Endothelial cell of umbilical vein (primary cell): ENCODE measurements at regions not wholly inside any gene's neighbourhood (a gene's known extent, or its start where the extent isn't known, plus 50 kb on each side); places are given as distances from the start of the nearest gene placed in this dataset.

Experiments used
- BruUV-seq: library from RNA; stranded (reverse); fragments of 400-500 nt; replicated peaks from 2 replicates; lab custom pipeline; 2021; lab: Mats Ljungman, UMichigan
- CTCF ChIA-PET: fragments of 300-600, 350-600 bp; sonication (Branson Sonifier 250); formaldehyde crosslinking; loops from one replicate; lab custom pipeline; 2021; ENCODE audit warnings: antibody characterized with exemption, inconsistent platforms; lab: Charles Lee
- POLR2A ChIA-PET: fragments of 300-600, 350-600 bp; sonication (Branson Sonifier 250); formaldehyde crosslinking; loops from one replicate; lab custom pipeline; 2021; ENCODE audit warnings: antibody characterized with exemption, inconsistent platforms; lab: Charles Lee
- DNase-seq: peaks from one replicate; pipeline ENCODE4 v3.0.0-alpha.2; 2011; ENCODE audit warnings: low read depth, low spot score
- FAIRE-seq: peaks from 2 replicates; lab custom pipeline; 2011; peaks lifted over from hg19 to GRCh38; lab: Jason Lieb, UNC
- H2AFZ ChIP-seq: 2 replicates; pipeline ENCODE4 v1.6.0; 2012; ENCODE audit warnings: low read depth, low read length, control low read depth, inconsistent platforms
- H3K27ac ChIP-seq: 2 replicates; pipeline ENCODE4 v1.5.1; 2011; ENCODE audit warnings: low read depth, mild to moderate bottlenecking, control low read depth, low read length, moderate library complexity; ENCODE audit not compliant: insufficient read depth
- H3K27me3 ChIP-seq, 2 experiments: 2 replicates each; pipeline versions ENCODE4 v1.6.0 to v1.6.1; 2011; ENCODE audit warnings: low read length in 2 of 2, mixed read lengths in 1 of 2; ENCODE audit not compliant: control insufficient read depth in 2 of 2, insufficient read depth in 2 of 2
- H3K36me3 ChIP-seq, 2 experiments: 2 replicates in 1 of 2; 3 replicates in 1 of 2; pipeline ENCODE4 v1.5.1; 2011; ENCODE audit warnings: low read length in 2 of 2, mild to moderate bottlenecking in 1 of 2, moderate library complexity in 1 of 2; ENCODE audit not compliant: control insufficient read depth in 2 of 2, insufficient read depth in 2 of 2; ENCODE audit errors: extremely low read depth in 1 of 2
- H3K4me1 ChIP-seq: 3 replicates; pipeline ENCODE4 v1.5.1; 2011; ENCODE audit warnings: mild to moderate bottlenecking, low read length; ENCODE audit not compliant: control insufficient read depth, insufficient read depth; ENCODE audit errors: extremely low read depth
- H3K4me2 ChIP-seq: 2 replicates; pipeline ENCODE4 v1.6.1; 2011; ENCODE audit warnings: low read length, control low read depth, mixed read lengths; ENCODE audit not compliant: insufficient read depth
- H3K4me3 ChIP-seq, 3 experiments: fragments of 200-600 bp in 1 of 3; sonication (generic), shearing (Covaris generic) in 1 of 3; replicated peaks in 1 of 3; 2 replicates each; pipeline ENCODE4 v1.5.1; 2011 to 2016; ENCODE audit warnings: control low read depth in 3 of 3, low read length in 3 of 3, mild to moderate bottlenecking in 2 of 3, inconsistent platforms in 1 of 3, low read depth in 1 of 3, moderate library complexity in 1 of 3; ENCODE audit not compliant: insufficient read depth in 1 of 3
- H3K79me2 ChIP-seq: 2 replicates; pipeline ENCODE4 v1.6.0; 2012; ENCODE audit warnings: low read length, inconsistent platforms; ENCODE audit not compliant: control insufficient read depth, insufficient read depth
- H3K9ac ChIP-seq: replicated peaks from 2 replicates; pipeline ENCODE3; 2011; ENCODE audit warnings: low read length, control low read depth; ENCODE audit not compliant: insufficient read depth; ENCODE audit errors: extremely low read depth
- H3K9me1 ChIP-seq: replicated peaks from 3 replicates; pipeline ENCODE4 v1.6.0; 2011; ENCODE audit warnings: mild to moderate bottlenecking, low read length; ENCODE audit not compliant: control insufficient read depth, insufficient read depth; ENCODE audit errors: extremely low read depth
- H3K9me3 ChIP-seq: replicated peaks from 2 replicates; pipeline ENCODE4 v1.5.1; 2012; ENCODE audit warnings: low read length, inconsistent platforms; ENCODE audit not compliant: control insufficient read depth, insufficient read depth
- H4K20me1 ChIP-seq: replicated peaks from 2 replicates; pipeline ENCODE3; 2011; ENCODE audit warnings: mild to moderate bottlenecking, low read length; ENCODE audit not compliant: control insufficient read depth, insufficient read depth; ENCODE audit errors: extremely low read depth
- EZH2 ChIP-seq: IDR thresholded peaks from 2 replicates; pipeline ENCODE4 v1.6.1; 2012; ENCODE audit warnings: borderline replicate concordance, low read depth, mild to moderate bottlenecking, moderate library complexity, low read length, inconsistent platforms; ENCODE audit not compliant: severe bottlenecking
- FOS ChIP-seq: IDR thresholded peaks from 2 replicates; pipeline ENCODE4 v1.6.1; 2011; ENCODE audit warnings: mild to moderate bottlenecking, low read length, moderate library complexity, borderline replicate concordance; ENCODE audit not compliant: insufficient read depth
- GATA2 ChIP-seq: IDR thresholded peaks from 2 replicates; pipeline ENCODE4 v1.7.0; 2011; ENCODE audit warnings: low read depth, mild to moderate bottlenecking, moderate library complexity, mixed read lengths, low read length; ENCODE audit not compliant: insufficient read length, insufficient read depth
- JUN ChIP-seq: IDR thresholded peaks from 2 replicates; pipeline ENCODE4 v1.6.1; 2011; ENCODE audit warnings: borderline replicate concordance, low read depth; ENCODE audit not compliant: insufficient read length, insufficient read depth
- MYC ChIP-seq: IDR thresholded peaks from one replicate; pipeline ENCODE4 v1.6.1; 2011; ENCODE audit warnings: mild to moderate bottlenecking, low read depth, low read length
- POLR2A ChIP-seq: IDR thresholded peaks from 2 replicates; pipeline ENCODE4 v1.6.1; 2012; ENCODE audit warnings: low read depth, mild to moderate bottlenecking, control low read depth, low read length
- POLR2AphosphoS5 ChIP-seq: IDR thresholded peaks from 2 replicates; pipeline ENCODE4 v1.6.1; 2012; ENCODE audit warnings: low read depth, mild to moderate bottlenecking, control low read depth, low read length, moderate library complexity; ENCODE audit not compliant: insufficient read depth
- dilution Hi-C: fragments of 300-500 bp; cut with MboI; formaldehyde crosslinking; loops from one replicate; pipeline ENCODE4 v1.15.0; 2019; ENCODE audit warnings: low sequenced_read_pairs; ENCODE audit not compliant: extremely low pct_ligation_motif_present
- intact Hi-C: fragments of 100-400 bp; cut with micrococcal nuclease; formaldehyde crosslinking; loops from one replicate; pipeline ENCODE4 v1.10.0; 2022
- TF ChIP-seq, protein P1 (sequence below): IDR thresholded peaks from 2 replicates; pipeline ENCODE4 v1.6.1; 2011; ENCODE audit not compliant: insufficient read depth, insufficient read length
- TF ChIP-seq, protein P2 (sequence below), 2 donors: IDR thresholded peaks; 1 replicate in 1 of 2; 2 replicates in 1 of 2; pipeline ENCODE4 v1.5.1; 2011; ENCODE audit warnings: low read length in 2 of 2, mild to moderate bottlenecking in 2 of 2, moderate library complexity in 2 of 2, control low read depth in 1 of 2, inconsistent platforms in 1 of 2, low read depth in 1 of 2; ENCODE audit not compliant: insufficient read depth in 1 of 2; ENCODE audit errors: extremely low read depth in 1 of 2

DNA sequence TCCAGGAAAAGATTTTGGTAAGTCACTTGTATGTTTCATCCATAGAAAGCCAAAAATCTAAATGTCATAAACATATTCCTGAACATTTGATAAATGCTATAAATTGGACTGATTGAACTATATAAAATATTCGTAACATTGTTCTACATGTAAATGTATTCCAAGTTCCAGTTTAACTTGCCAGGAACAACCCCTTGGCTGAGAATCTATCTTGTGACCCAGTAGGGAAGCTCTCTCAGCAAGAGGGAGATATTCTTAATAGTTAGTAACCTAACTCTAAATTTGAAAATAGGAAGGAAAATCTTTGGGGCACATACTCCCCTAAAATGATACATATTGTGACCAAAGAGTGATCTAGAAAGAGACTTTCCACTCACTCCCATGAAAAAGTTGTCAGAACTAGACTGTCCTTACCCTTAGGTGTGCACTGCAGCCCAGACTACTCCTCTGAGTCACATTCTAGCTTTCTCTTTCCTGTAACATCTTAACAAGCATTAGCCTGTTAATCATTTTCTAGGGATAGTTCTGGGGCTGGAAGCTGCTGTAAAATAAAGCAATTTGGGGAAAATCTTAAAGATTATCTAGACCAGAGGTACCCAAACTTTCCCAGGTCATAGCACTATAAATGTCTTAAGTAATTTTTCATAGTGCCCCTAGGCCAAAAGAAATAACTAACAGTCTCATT is 73.7 kb upstream of the SKAP2 start:
- no peaks in the 10 kb centered on the region for H4K20me1 ChIP-seq
- dilution Hi-C loops: no loop called here
- H2AFZ ChIP-seq: no peak overlapping the region
- CTCF ChIA-PET: no interaction called here
- FAIRE-seq: no peak
- H3K9me3 ChIP-seq: no peaks in the 10 kb centered on the region
- H3K9ac ChIP-seq: no peak overlapping the region
- POLR2A ChIA-PET: no interaction called here
- intact Hi-C loops: no loop called here
- H3K9me1 ChIP-seq: no peaks in the 10 kb centered on the region
- H3K36me3 ChIP-seq: no peaks in the 10 kb centered on the region
- H3K27ac ChIP-seq: no peak overlapping the region
- H3K79me2 ChIP-seq: no peaks in the 10 kb centered on the region
- H3K4me3 ChIP-seq: no peak overlapping the region
- H3K4me2 ChIP-seq: no peak overlapping the region
- no peak for TF ChIP-seq FOS
- TF ChIP-seq MYC: no peak
- TF ChIP-seq EZH2: no peak
- TF ChIP-seq JUN: no peak
- TF ChIP-seq GATA2: no peak
- no peak for TF ChIP-seq POLR2AphosphoS5
- TF ChIP-seq, protein P1, sequence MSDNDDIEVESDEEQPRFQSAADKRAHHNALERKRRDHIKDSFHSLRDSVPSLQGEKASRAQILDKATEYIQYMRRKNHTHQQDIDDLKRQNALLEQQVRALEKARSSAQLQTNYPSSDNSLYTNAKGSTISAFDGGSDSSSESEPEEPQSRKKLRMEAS: no peak
- no peak for TF ChIP-seq POLR2A
- TF ChIP-seq, protein P2, sequence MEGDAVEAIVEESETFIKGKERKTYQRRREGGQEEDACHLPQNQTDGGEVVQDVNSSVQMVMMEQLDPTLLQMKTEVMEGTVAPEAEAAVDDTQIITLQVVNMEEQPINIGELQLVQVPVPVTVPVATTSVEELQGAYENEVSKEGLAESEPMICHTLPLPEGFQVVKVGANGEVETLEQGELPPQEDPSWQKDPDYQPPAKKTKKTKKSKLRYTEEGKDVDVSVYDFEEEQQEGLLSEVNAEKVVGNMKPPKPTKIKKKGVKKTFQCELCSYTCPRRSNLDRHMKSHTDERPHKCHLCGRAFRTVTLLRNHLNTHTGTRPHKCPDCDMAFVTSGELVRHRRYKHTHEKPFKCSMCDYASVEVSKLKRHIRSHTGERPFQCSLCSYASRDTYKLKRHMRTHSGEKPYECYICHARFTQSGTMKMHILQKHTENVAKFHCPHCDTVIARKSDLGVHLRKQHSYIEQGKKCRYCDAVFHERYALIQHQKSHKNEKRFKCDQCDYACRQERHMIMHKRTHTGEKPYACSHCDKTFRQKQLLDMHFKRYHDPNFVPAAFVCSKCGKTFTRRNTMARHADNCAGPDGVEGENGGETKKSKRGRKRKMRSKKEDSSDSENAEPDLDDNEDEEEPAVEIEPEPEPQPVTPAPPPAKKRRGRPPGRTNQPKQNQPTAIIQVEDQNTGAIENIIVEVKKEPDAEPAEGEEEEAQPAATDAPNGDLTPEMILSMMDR (IDR thresholded peaks at IDR 0.05; ENCODE audit: extremely low read depth in 1 of 2, insufficient read depth in 1 of 2, low read depth in 1 of 2, low read length in 2 of 2): no peak
- H3K27me3 ChIP-seq: no peaks in the 10 kb centered on the region
- no peak for DNase-seq
- no TSS peak for BruUV-seq
- H3K4me1 ChIP-seq: no peaks in the 10 kb centered on the region
